K562 (cell line): ENCODE measurements at regions not wholly inside any gene's neighbourhood (a gene's known extent, or its start where the extent isn't known, plus 50 kb on each side); places are given as distances from the start of the nearest gene placed in this dataset.

Experiments
- ATAC-seq: fragments of 200-7000 bp; cut with Tn5 transposase; 3 replicates; pipeline ENCODE4 v1.9.1; 2020; ENCODE audit warnings: moderate library complexity
- BruUV-seq: library from RNA; stranded (reverse); fragments of 400-500 nt; replicated peaks from 2 replicates; lab custom pipeline; 2021; lab: Mats Ljungman, UMichigan
- CTCF ChIA-PET: fragments of 300-600 bp; formaldehyde crosslinking; extraction: SDS; loops from one replicate; lab custom pipeline; 2021; ENCODE audit warnings: low intra/inter-chr PET ratio; lab: Yijun Ruan, JAX
- POLR2A ChIA-PET: fragments of 300-600, 350-650 bp; sonication (Branson Sonifier 250); formaldehyde crosslinking; extraction: SDS; loops from one replicate; lab custom pipeline; 2021; ENCODE audit warnings: antibody characterized with exemption, inconsistent platforms; lab: Yijun Ruan, JAX
- DNase-seq, 4 experiments: peaks; one replicate each; pipeline versions ENCODE4 v3.0.0 to v3.0.0-alpha.2; 2011 to 2018; ENCODE audit warnings: low spot score in 3 of 4, mixed read lengths in 3 of 4; ENCODE audit errors: extremely low read depth in 1 of 4
- FAIRE-seq: peaks from 2 replicates; lab custom pipeline; 2011; peaks lifted over from hg19 to GRCh38; lab: Jason Lieb, UNC
- H2AFZ ChIP-seq: 2 replicates; pipeline ENCODE4 v1.6.0; 2011; ENCODE audit warnings: low read depth, low read length, control low read depth, inconsistent platforms
- H3K27ac ChIP-seq: fragments of 200-600 bp; 3 replicates; pipeline ENCODE4 v1.8.0; 2011; ENCODE audit warnings: low read depth, mild to moderate bottlenecking, control low read depth, inconsistent platforms, low read length, moderate library complexity, mixed read lengths; ENCODE audit errors: extremely low read depth
- H3K27me3 ChIP-seq, 2 experiments: fragments of 300-600 bp in 1 of 2; 2 replicates in 1 of 2; 3 replicates in 1 of 2; pipeline versions ENCODE4 v1.6.0 to v1.8.0; 2011; ENCODE audit warnings: inconsistent platforms in 2 of 2, low read length in 2 of 2, mild to moderate bottlenecking in 1 of 2, mixed read lengths in 1 of 2, moderate library complexity in 1 of 2; ENCODE audit not compliant: control insufficient read depth in 2 of 2, insufficient read depth in 2 of 2
- H3K36me3 ChIP-seq: fragments of 300-600 bp; 3 replicates; pipeline ENCODE4 v1.8.0; 2011; ENCODE audit warnings: mild to moderate bottlenecking, low read length, inconsistent platforms; ENCODE audit not compliant: control insufficient read depth, insufficient read depth
- H3K4me1 ChIP-seq, 2 experiments: fragments of 200-600 bp in 1 of 2; replicated peaks in 1 of 2; 2 replicates in 1 of 2; 3 replicates in 1 of 2; pipeline versions ENCODE4 v1.5.1 to v1.8.0; 2011; ENCODE audit warnings: inconsistent platforms in 2 of 2, low read length in 2 of 2, mild to moderate bottlenecking in 1 of 2, mixed read lengths in 1 of 2, moderate library complexity in 1 of 2; ENCODE audit not compliant: control insufficient read depth in 2 of 2, insufficient read depth in 2 of 2
- H3K4me2 ChIP-seq: 2 replicates; pipeline ENCODE4 v1.6.1; 2011; ENCODE audit warnings: low read length, control low read depth, inconsistent platforms, mixed read lengths; ENCODE audit not compliant: insufficient read depth
- H3K4me3 ChIP-seq: fragments of 200-600 bp; sonication (generic), shearing (Covaris generic); 2 replicates; pipeline ENCODE4 v1.5.1; 2016; ENCODE audit warnings: control low read depth, inconsistent platforms
- H3K79me2 ChIP-seq: fragments of 200-600 bp; 3 replicates; pipeline ENCODE4 v1.8.0; 2011; ENCODE audit warnings: low read length, inconsistent platforms; ENCODE audit not compliant: control insufficient read depth, insufficient read depth
- H3K9ac ChIP-seq, 2 experiments: 2 replicates each; pipeline versions ENCODE4 v1.6.0 to v1.6.1; 2011; ENCODE audit warnings: low read depth in 2 of 2, low read length in 2 of 2, control low read depth in 1 of 2, inconsistent platforms in 1 of 2, mild to moderate bottlenecking in 1 of 2, mixed read lengths in 1 of 2; ENCODE audit not compliant: insufficient read depth in 1 of 2
- H3K9me1 ChIP-seq: one replicate; pipeline ENCODE4 v1.6.0; 2011; ENCODE audit warnings: inconsistent platforms, mild to moderate bottlenecking, low read length, moderate library complexity; ENCODE audit not compliant: control insufficient read depth, insufficient read depth
- H3K9me3 ChIP-seq: replicated peaks from 2 replicates; pipeline ENCODE4 v1.5.1; 2011; ENCODE audit warnings: low read depth, low read length, inconsistent platforms; ENCODE audit not compliant: control insufficient read depth, insufficient read depth
- H4K20me1 ChIP-seq: replicated peaks from 2 replicates; pipeline ENCODE4 v1.6.1; 2011; ENCODE audit warnings: low read length, inconsistent platforms, mixed read lengths; ENCODE audit not compliant: control insufficient read depth, insufficient read depth
- ARHGAP35 ChIP-seq: fragments of 450-650 bp; IDR thresholded peaks from 2 replicates; pipeline ENCODE4 v1.6.1; 2018; ENCODE audit not compliant: partially characterized antibody
- BHLHE40 ChIP-seq: IDR thresholded peaks from 2 replicates; pipeline ENCODE4 v1.6.1; 2011; ENCODE audit warnings: low read length, improper control_type of control experiment
- CHD2 ChIP-seq: IDR thresholded peaks from 2 replicates; pipeline ENCODE4 v1.6.1; 2011; ENCODE audit warnings: low read depth, low read length
- HBP1 ChIP-seq: fragments of 450-650 bp; formaldehyde crosslinking; IDR thresholded peaks from 2 replicates; pipeline ENCODE4 v1.4.0; 2022; ENCODE audit warnings: missing genetic modification characterization
- MTA1 ChIP-seq: fragments of 450-650 bp; IDR thresholded peaks from 2 replicates; pipeline ENCODE4 v1.6.1; 2017; ENCODE audit warnings: borderline replicate concordance
- NR1H2 ChIP-seq: sonication (generic); formaldehyde crosslinking; IDR thresholded peaks from 2 replicates; pipeline ENCODE4 v1.4.0; 2020; ENCODE audit warnings: mild to moderate bottlenecking, missing genetic modification reagents
- OTX1 ChIP-seq: fragments of 450-650 bp; formaldehyde crosslinking; IDR thresholded peaks from 2 replicates; pipeline ENCODE4 v1.4.0; 2022; ENCODE audit warnings: mild to moderate bottlenecking
- PHB ChIP-seq: fragments of 250-450 bp; sonication (Bioruptor Pico); IDR thresholded peaks from 2 replicates; pipeline ENCODE4 v1.5.0; 2021
- POLR2AphosphoS2 ChIP-seq: IDR thresholded peaks from 2 replicates; pipeline ENCODE4 v1.6.1; 2012; ENCODE audit warnings: low read length, improper control_type of control experiment
- RB1 ChIP-seq: fragments of 450-650 bp; IDR thresholded peaks from 2 replicates; pipeline ENCODE4 v1.6.1; 2017; ENCODE audit warnings: low read depth, mild to moderate bottlenecking
- RBM39 ChIP-seq: fragments of 200-400 bp; formaldehyde crosslinking; optimal IDR thresholded peaks from 2 replicates; pipeline ENCODE3; 2018; ENCODE audit warnings: low read depth, low read length
- SLC30A9 ChIP-seq: fragments of 250-450 bp; sonication (Bioruptor Pico); IDR thresholded peaks from 2 replicates; pipeline ENCODE4 v1.8.0; 2022; ENCODE audit warnings: mild to moderate bottlenecking, moderate library complexity
- TAL1 ChIP-seq: fragments of 450-650 bp; IDR thresholded peaks from 2 replicates; pipeline ENCODE4 v1.6.1; 2016; ENCODE audit warnings: mild to moderate bottlenecking
- TCF7 ChIP-seq: sonication (generic); IDR thresholded peaks from 2 replicates; pipeline ENCODE4 v1.6.1; 2016; ENCODE audit warnings: antibody characterized with exemption, borderline replicate concordance
- ZNF282 ChIP-seq: sonication (generic); formaldehyde crosslinking; IDR thresholded peaks from 2 replicates; pipeline ENCODE4 v1.8.1; 2023; ENCODE audit warnings: missing genetic modification reagents
- ZNF347 ChIP-seq: fragments of 450-650 bp; formaldehyde crosslinking; IDR thresholded peaks from 2 replicates; pipeline ENCODE4 v1.4.0; 2020; ENCODE audit warnings: low read depth, mild to moderate bottlenecking, moderate library complexity
- ZNF644 ChIP-seq: fragments of 200-800 bp; sonication (Bioruptor generic); IDR thresholded peaks from 2 replicates; pipeline ENCODE4 v1.6.1; 2016; ENCODE audit warnings: low read depth, missing genetic modification characterization, missing compliant biosample characterization
- ZNF707 ChIP-seq: fragments of 250-450 bp; sonication (Bioruptor Pico); conservative IDR thresholded peaks from 2 replicates; pipeline ENCODE4 v1.8.0; 2022; ENCODE audit warnings: inconsistent platforms, mild to moderate bottlenecking, moderate library complexity
- WGBS: fragments of 100-300 bp; shearing (Covaris generic); methylation state at CpG from one replicate; pipeline ENCODE4 v1.1.6; 2016; ENCODE audit warnings: low coverage, mixed read lengths; ENCODE audit not compliant: insufficient coverage; ENCODE audit errors: missing lambda C conversion rate; 5-methylcytosine and 5-hydroxymethylcytosine counted together
- in situ Hi-C: fragments of 300-500 bp; cut with MboI; formaldehyde crosslinking; loops from 4 replicates; pipeline ENCODE4 v1.15.0; 2018; ENCODE audit warnings: inconsistent platforms, mixed read lengths
- intact Hi-C: fragments of 100-400 bp; cut with micrococcal nuclease; formaldehyde crosslinking; loops from 2 replicates; pipeline ENCODE4 v1.14.2; 2022
- TF ChIP-seq, protein P1 (sequence below): fragments of 450-650 bp; IDR thresholded peaks from 2 replicates; pipeline ENCODE4 v1.6.1; 2016; ENCODE audit warnings: borderline replicate concordance
- TF ChIP-seq, protein P2 (sequence below): fragments of 450-650 bp; IDR thresholded peaks from 2 replicates; pipeline ENCODE4 v1.6.1; 2017; ENCODE audit warnings: mild to moderate bottlenecking, moderate library complexity

GRCh38 chr11:93963072-93963471 is 58.1 kb upstream of the HEPHL1 start:
- peaks cover 0 to 8% of the 10 kb centered on the region in 2 experiments; a peak in 2 of 5 replicates for H3K4me1 ChIP-seq
- no peak for DNase-seq
- CTCF ChIA-PET, result no interaction called here
- intact Hi-C loops, result no loop called here
- WGBS, result 35% methylated on average over 2 of the region's 2 CpGs
- H4K20me1 ChIP-seq, result no peaks in the 10 kb centered on the region
- POLR2A ChIA-PET, result no interaction called here
- no peak for FAIRE-seq
- H3K27me3 ChIP-seq, result peaks cover 0 to 7% of the 10 kb centered on the region in 2 experiments; a peak in 2 of 5 replicates
- in situ Hi-C loops, result no loop called here
- no peak overlapping the region for H3K4me2 ChIP-seq
- H3K36me3 ChIP-seq, result no peaks in the 10 kb centered on the region
- H2AFZ ChIP-seq, result no peak overlapping the region
- H3K9me3 ChIP-seq, result no peaks in the 10 kb centered on the region
- no peaks in the 10 kb centered on the region for H3K79me2 ChIP-seq
- H3K4me3 ChIP-seq, result no peak overlapping the region
- no peaks in the 10 kb centered on the region for H3K9me1 ChIP-seq
- H3K9ac ChIP-seq, result no peak overlapping the region
- H3K27ac ChIP-seq, result no peak overlapping the region
- no peak for ATAC-seq
- BruUV-seq, result no TSS peak
- TF ChIP-seq PHB (CRISPR knock-in tag) (no peak), HBP1 (CRISPR knock-in tag) (no peak), MTA1 (no peak), ZNF282 (CRISPR knock-in tag) (no peak), SLC30A9 (no peak), CHD2 (no peak), ZNF707 (CRISPR knock-in tag) (no peak), OTX1 (CRISPR knock-in tag) (no peak), ZNF644 (tag) (no peak), ARHGAP35 (no peak), RB1 (no peak), TCF7 (no peak), POLR2AphosphoS2 (no peak), BHLHE40 (no peak), RBM39 (no peak), ZNF347 (CRISPR knock-in tag) (no peak), NR1H2 (CRISPR knock-in tag) (no peak), TAL1 (no peak)
- TF ChIP-seq, protein P1, sequence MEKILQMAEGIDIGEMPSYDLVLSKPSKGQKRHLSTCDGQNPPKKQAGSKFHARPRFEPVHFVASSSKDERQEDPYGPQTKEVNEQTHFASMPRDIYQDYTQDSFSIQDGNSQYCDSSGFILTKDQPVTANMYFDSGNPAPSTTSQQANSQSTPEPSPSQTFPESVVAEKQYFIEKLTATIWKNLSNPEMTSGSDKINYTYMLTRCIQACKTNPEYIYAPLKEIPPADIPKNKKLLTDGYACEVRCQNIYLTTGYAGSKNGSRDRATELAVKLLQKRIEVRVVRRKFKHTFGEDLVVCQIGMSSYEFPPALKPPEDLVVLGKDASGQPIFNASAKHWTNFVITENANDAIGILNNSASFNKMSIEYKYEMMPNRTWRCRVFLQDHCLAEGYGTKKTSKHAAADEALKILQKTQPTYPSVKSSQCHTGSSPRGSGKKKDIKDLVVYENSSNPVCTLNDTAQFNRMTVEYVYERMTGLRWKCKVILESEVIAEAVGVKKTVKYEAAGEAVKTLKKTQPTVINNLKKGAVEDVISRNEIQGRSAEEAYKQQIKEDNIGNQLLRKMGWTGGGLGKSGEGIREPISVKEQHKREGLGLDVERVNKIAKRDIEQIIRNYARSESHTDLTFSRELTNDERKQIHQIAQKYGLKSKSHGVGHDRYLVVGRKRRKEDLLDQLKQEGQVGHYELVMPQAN, result no peak
- TF ChIP-seq, protein P2, sequence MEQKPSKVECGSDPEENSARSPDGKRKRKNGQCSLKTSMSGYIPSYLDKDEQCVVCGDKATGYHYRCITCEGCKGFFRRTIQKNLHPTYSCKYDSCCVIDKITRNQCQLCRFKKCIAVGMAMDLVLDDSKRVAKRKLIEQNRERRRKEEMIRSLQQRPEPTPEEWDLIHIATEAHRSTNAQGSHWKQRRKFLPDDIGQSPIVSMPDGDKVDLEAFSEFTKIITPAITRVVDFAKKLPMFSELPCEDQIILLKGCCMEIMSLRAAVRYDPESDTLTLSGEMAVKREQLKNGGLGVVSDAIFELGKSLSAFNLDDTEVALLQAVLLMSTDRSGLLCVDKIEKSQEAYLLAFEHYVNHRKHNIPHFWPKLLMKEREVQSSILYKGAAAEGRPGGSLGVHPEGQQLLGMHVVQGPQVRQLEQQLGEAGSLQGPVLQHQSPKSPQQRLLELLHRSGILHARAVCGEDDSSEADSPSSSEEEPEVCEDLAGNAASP, result no peak
